ENCODE measurements at regions not wholly inside any gene's neighbourhood (a gene's known extent, or its start where the extent isn't known, plus 50 kb on each side); places are given as distances from the start of the nearest gene placed in this dataset.

DNA sequence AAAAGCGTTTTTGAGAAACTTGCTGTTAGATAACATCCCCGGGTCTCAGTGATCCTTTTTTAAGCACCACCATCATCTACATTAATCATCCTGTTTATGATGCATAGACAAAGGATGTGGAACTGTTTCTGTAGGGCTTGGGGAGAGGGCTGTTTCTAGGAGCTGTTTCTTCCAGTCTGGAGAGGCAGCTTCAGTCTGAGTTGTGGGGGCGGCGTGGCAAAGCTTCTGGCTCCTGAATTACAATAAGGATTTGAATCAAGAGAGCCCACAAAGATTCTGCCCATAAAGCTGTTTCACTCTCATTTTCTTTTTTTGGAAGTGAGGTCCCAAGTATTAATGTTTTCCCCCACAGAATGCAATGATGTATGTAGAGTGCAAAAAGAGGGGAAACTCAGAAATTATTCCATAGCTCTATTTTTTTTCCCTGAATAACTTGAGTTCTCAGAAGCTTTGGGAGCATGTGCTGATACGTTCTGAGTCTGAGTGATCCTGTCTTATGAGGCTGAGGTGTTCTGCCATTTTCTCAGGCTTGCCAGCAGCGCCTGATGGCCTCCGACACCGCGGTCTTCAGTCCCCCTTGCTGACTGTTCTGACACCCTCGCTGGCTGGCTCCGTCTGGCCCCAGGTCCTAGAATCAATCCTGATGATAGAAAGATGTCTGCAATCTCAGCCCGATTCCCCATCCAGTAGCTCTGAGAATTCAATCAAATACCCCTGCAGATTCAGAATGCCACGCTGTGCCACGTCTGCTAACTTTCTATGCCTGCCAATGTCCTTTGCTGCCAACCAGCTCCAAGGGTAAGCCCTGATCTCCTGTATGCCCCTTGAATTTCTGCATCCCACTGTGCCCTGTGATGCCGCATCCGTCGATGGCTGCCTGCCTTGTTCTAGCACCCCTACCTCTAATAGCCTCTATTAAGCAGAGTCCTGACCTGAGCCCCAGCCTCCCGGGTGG, 92.4 kb upstream of the AKT3 start:
- H3K27me3 Mint-ChIP-seq: peaks cover 57% of the 10 kb centered on the region
- no peak overlapping the region for H3K4me3 Mint-ChIP-seq
- no peaks in the 10 kb centered on the region for H3K36me3 Mint-ChIP-seq (ENCODE audit: insufficient read depth)
- ATAC-seq (replicated peaks; ENCODE audit: extremely low read depth, poor library complexity, severe bottlenecking) (no peak), DNase-seq (ENCODE audit: low spot score in 2 of 2) (no peak)
- H3K4me1 Mint-ChIP-seq: no peaks in the 10 kb centered on the region
- H3K27ac Mint-ChIP-seq (ENCODE audit: low read depth): no peak overlapping the region
- H3K9me3 Mint-ChIP-seq: no peaks in the 10 kb centered on the region

DNA sequence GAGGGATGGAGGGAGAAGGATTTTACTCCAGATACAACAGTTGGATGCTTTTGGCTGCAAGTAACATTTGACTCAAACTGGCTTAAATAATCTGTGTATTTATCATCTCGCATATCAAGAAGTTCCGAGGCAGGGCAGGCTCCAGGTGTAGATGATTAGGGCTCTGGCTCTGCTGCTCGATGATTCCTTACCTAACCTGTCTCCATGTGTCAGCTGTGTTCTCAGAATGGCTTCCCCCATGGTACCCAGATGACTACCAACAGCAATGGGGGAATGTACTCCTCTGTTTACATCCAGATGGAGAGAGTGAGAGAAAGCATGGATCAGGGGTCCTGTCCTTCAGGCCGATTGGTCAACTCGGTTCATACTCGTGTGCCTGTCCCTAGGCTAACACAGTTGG, 90.4 kb upstream of the AKT3 start:
- Mint-ChIP-seq H3K36me3 (ENCODE audit: insufficient read depth) (no peaks in the 10 kb centered on the region), H3K4me3 (no peak overlapping the region), H3K27ac (ENCODE audit: low read depth) (no peak overlapping the region), H3K27me3 (peaks cover 76% of the 10 kb centered on the region), H3K4me1 (no peaks in the 10 kb centered on the region), H3K9me3 (no peaks in the 10 kb centered on the region)
- DNase-seq (ENCODE audit: low spot score in 2 of 2): no peak
- no peak for ATAC-seq (replicated peaks; ENCODE audit: extremely low read depth, poor library complexity, severe bottlenecking)

DNA sequence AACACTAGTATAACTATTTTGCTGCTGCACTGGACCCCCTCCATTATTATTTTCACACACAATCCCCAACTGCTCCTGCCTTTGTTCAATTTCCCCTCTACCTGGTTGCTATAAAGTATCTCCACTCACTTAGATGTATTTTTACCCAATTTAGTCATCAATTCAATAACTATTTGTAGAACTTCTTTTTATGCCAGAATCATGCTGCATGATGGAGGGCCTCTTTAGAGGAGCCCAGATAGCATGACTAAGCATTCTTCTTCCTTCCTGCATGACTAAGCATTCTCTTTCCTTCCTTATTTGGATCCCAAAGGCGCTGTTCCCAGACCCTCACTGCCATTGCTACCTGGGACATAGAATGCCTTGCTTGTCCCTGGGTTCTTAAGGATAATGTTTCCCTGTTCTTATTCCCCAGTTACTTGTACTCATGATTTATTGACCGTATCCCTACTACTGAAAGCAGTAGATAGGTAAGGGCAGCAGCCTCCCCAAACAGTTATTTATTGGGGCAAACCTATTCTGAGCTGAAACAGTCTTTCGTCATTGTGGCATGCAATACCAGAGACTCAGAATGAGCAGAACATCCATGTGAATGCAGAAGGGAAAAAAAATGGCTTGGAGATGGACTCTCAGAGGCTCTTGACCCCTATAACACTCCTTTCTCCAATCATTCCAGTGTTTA, 89.3 kb upstream of the AKT3 start:
- Mint-ChIP-seq H3K27ac (ENCODE audit: low read depth) (no peak overlapping the region), H3K4me3 (no peak overlapping the region), H3K27me3 (peaks cover 82% of the 10 kb centered on the region), H3K36me3 (ENCODE audit: insufficient read depth) (no peaks in the 10 kb centered on the region), H3K9me3 (no peaks in the 10 kb centered on the region), H3K4me1 (no peaks in the 10 kb centered on the region)
- DNase-seq (ENCODE audit: low spot score in 2 of 2) (no peak), ATAC-seq (replicated peaks; ENCODE audit: extremely low read depth, poor library complexity, severe bottlenecking) (no peak)

DNA sequence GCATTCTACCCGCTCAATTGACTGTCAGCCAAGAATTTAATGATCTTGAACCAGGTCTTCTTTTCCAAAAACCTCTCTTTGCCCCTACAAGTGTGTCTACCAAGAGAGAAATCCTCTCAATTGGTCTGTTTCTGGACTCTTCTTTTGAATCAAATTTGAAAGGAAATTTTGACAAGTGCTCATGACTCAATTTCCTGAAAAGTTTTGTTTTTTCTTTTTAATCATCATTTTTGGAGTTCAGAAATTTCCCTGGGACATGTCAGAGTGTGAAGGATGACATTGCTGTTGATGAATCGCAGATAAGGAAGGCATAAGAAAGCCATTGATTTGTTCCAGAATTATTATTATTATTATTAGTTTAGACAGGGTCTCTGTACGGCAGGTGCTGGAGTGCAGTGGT, 88.2 kb upstream of the AKT3 start:
- no peak for ATAC-seq (replicated peaks; ENCODE audit: extremely low read depth, poor library complexity, severe bottlenecking)
- no peaks in the 10 kb centered on the region for H3K36me3 Mint-ChIP-seq (ENCODE audit: insufficient read depth)
- H3K4me3 Mint-ChIP-seq: no peak overlapping the region
- no peaks in the 10 kb centered on the region for H3K4me1 Mint-ChIP-seq
- H3K27me3 Mint-ChIP-seq: peaks cover 79% of the 10 kb centered on the region
- no peak overlapping the region for H3K27ac Mint-ChIP-seq (ENCODE audit: low read depth)
- H3K9me3 Mint-ChIP-seq: no peaks in the 10 kb centered on the region
- DNase-seq (ENCODE audit: low spot score in 2 of 2): no peak

DNA sequence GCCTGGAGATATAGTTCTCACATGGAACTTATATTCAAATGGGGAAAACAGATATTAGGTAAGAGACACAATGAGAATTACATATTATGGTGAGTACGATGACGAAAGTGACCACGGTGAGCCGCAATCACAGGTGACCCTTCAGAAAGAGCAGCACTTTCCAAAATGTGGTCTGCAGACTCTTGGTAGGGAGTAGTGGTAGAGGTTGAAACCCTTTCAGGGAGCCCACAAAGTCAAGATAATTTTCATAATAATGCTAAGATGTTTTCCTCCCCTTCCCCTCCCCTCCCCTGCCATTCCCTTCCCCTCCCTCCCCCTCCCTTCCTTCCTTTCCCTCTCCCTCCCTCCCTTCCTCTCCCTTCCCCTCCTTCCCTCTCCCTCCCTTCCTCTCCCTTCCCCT, 83.5 kb upstream of the AKT3 start:
- Mint-ChIP-seq H3K27me3 (peaks cover 61% of the 10 kb centered on the region), H3K4me3 (no peak overlapping the region), H3K36me3 (ENCODE audit: insufficient read depth) (no peaks in the 10 kb centered on the region), H3K27ac (ENCODE audit: low read depth) (no peak overlapping the region), H3K9me3 (no peaks in the 10 kb centered on the region), H3K4me1 (no peaks in the 10 kb centered on the region)
- ATAC-seq (replicated peaks; ENCODE audit: extremely low read depth, poor library complexity, severe bottlenecking) (no peak), DNase-seq (ENCODE audit: low spot score in 2 of 2) (no peak)

DNA sequence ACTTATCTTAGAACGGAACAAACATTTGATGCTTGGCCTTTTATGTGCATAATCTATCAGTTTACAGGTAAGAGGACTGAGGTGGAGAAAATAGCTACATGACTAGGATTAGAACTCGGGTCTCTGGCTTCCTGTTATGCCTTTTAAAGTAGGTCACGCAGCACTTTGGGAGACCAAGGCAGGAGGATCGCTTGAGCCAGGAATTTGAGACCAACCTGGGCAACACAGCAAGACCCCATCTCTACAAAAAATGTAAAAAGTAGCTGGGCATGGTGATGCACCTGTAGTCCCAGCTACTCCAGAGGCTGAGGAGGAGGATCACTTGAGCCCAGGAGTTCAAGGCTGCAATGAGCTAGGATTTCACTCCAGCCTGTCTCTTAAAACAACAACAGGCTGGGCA, 81.9 kb upstream of the AKT3 start:
- no peaks in the 10 kb centered on the region for H3K4me1 Mint-ChIP-seq
- no peaks in the 10 kb centered on the region for H3K9me3 Mint-ChIP-seq
- no peak overlapping the region for H3K4me3 Mint-ChIP-seq
- no peak for ATAC-seq (replicated peaks; ENCODE audit: extremely low read depth, poor library complexity, severe bottlenecking)
- no peak for DNase-seq (ENCODE audit: low spot score in 2 of 2)
- H3K27ac Mint-ChIP-seq (ENCODE audit: low read depth): no peak overlapping the region
- no peaks in the 10 kb centered on the region for H3K36me3 Mint-ChIP-seq (ENCODE audit: insufficient read depth)
- peaks cover 47% of the 10 kb centered on the region for H3K27me3 Mint-ChIP-seq

DNA sequence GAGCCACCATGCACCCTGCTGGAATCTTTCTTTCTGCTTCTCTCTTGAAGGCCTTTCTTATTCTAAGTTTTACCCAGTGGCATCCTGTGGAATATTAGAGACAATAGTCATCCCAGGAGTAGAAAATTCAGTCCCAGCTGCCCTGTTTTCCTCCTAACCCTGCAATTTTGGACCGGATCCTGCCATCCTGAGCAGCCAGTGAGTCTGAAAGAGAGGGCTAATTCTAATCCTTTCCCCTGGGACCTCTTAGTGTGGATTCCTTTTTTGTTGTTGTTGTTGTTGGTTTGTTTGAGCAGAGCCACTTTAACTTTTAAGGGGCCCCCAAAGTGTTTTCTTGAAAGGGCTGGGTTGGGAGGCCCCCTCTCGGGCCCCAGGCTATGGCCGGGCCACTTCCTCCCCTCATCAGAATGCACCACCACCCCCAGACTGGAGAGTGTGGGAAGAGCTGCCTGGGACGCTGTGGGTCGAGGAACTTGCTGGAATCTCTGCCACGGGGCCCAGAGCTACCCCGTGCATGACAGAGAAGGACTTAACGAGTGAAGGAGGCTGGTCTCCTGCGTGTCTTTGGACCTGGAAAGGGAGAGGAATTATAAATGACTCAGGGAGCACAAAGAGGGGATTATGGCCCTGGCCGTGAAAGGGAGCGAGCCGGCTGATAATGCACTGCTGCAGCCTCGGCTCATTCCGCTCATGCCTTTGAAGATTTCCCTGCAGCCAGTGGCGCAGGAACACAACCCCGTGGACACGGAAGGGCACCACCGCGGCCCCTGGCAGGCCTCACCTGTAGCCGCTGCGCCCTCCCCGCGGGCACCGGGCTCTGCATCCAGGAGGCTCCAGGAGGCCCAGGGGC, 81.0 kb upstream of the AKT3 start:
- ATAC-seq (replicated peaks; ENCODE audit: extremely low read depth, poor library complexity, severe bottlenecking) (no peak), DNase-seq (ENCODE audit: low spot score in 2 of 2) (no peak)
- Mint-ChIP-seq H3K27me3 (peaks cover 38% of the 10 kb centered on the region), H3K36me3 (ENCODE audit: insufficient read depth) (no peaks in the 10 kb centered on the region), H3K4me1 (no peaks in the 10 kb centered on the region), H3K4me3 (no peak overlapping the region), H3K27ac (ENCODE audit: low read depth) (no peak overlapping the region), H3K9me3 (no peaks in the 10 kb centered on the region)

DNA sequence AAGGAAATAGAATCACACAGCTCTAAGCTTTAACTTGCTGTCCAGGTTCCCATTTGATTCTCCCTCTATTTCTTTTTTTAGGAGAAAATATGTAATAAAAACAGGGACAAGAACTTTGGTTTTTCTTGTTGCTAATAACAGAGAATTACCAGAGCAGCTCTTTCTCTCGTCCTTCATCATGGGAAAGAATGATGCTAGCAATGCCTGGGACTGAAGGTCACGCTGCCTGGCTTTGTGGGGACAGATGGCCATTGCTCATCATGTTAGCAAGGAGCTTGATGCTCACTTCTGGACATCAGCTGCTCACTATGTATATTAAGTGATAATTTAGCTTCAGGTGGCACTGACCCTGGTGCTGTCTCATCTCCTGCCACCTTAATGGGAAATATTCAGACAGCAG, 77.3 kb upstream of the AKT3 start:
- H3K4me3 Mint-ChIP-seq: no peak overlapping the region
- H3K36me3 Mint-ChIP-seq (ENCODE audit: insufficient read depth): no peaks in the 10 kb centered on the region
- peaks cover 49% of the 10 kb centered on the region for H3K27me3 Mint-ChIP-seq
- DNase-seq (ENCODE audit: low spot score in 2 of 2) (no peak), ATAC-seq (replicated peaks; ENCODE audit: extremely low read depth, poor library complexity, severe bottlenecking) (no peak)
- H3K4me1 Mint-ChIP-seq: no peaks in the 10 kb centered on the region
- no peak overlapping the region for H3K27ac Mint-ChIP-seq (ENCODE audit: low read depth)
- no peaks in the 10 kb centered on the region for H3K9me3 Mint-ChIP-seq

DNA sequence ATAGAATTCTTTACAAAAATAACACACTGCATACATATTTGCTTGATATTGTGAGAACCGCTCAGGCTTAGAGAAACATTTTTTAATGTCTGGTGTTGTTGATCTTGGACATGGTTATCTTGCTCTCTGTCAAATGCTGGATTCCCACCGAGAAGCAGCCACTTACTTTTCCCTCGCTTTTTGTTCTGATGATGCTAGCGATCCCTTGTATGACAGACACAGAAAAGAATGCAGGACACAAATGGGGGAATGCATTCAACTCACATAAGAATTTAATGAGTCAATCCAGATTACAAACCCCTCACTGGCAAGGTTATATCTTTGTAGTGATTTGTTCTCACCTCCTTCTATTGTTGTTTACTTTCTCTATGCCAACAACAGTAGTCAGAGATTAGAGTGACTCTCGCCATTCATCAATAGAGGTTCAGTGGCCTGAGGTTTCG, 76.8 kb upstream of the AKT3 start:
- Mint-ChIP-seq H3K4me3 (no peak overlapping the region), H3K27ac (ENCODE audit: low read depth) (no peak overlapping the region), H3K4me1 (no peaks in the 10 kb centered on the region), H3K27me3 (peaks cover 53% of the 10 kb centered on the region), H3K9me3 (no peaks in the 10 kb centered on the region), H3K36me3 (ENCODE audit: insufficient read depth) (no peaks in the 10 kb centered on the region)
- no peak for DNase-seq (ENCODE audit: low spot score in 2 of 2)
- no peak for ATAC-seq (replicated peaks; ENCODE audit: extremely low read depth, poor library complexity, severe bottlenecking)

DNA sequence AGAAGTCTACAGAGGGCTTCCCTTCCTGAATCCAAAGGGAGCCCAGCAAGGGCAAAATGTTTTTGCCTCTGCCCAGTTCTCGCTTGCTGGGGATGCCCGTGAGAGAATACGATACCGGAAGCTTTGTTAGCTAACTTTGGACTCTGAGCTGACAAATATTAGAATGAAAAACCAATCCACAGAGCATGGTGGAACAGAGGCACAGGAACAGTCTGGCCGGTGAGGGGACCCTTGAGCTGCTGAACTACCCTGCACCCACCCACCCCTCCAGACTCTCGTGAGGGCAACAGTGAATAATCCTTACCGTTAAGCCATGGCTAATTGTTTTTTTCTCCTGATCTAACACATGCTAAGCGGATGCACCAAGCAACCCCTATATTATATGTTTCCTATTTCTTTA, 76.3 kb upstream of the AKT3 start:
- Mint-ChIP-seq H3K4me1 (no peaks in the 10 kb centered on the region), H3K9me3 (no peaks in the 10 kb centered on the region), H3K27me3 (peaks cover 53% of the 10 kb centered on the region), H3K36me3 (ENCODE audit: insufficient read depth) (no peaks in the 10 kb centered on the region), H3K4me3 (no peak overlapping the region), H3K27ac (ENCODE audit: low read depth) (no peak overlapping the region)
- ATAC-seq (replicated peaks; ENCODE audit: extremely low read depth, poor library complexity, severe bottlenecking) (no peak), DNase-seq (ENCODE audit: low spot score in 2 of 2) (no peak)

DNA sequence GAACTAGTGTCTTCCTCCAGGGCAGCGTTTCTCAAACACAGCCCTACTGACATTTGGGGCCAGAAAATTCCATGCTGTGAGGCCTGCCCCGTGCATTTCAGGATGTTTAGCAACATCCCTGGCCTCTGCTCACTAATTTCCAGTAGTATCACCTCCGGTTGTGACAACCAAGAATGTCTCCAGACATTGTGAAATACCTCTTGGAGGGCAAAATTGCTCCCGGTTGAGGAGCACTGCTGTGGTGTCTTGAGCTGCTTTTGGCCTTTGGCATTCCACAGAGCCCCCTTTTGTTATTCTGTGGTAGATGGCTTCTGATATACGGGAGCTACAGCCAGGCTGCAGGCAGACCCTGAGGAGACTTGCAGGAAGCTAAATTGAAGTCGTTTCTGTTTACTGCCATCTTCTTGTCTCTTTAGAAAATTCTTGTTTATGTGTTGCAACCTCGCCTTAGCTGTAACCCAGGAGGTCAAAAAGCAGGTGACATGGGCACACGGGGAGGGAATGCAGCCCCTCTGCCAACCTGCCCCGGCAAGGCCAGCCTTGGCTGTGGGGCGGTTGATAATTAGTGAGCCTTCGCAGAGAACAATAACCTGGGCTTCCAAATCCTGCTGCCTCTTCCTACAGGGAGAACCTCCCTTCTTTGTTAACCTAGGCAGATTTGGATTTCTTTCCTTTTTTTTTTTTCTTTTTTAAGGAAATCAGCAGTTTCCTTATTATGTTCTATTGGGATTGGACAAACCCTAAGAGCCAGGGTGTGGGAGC, 74.7 kb upstream of the AKT3 start:
- Mint-ChIP-seq H3K9me3 (no peaks in the 10 kb centered on the region), H3K27ac (ENCODE audit: low read depth) (no peak overlapping the region), H3K4me1 (no peaks in the 10 kb centered on the region), H3K27me3 (peaks cover 53% of the 10 kb centered on the region), H3K36me3 (ENCODE audit: insufficient read depth) (no peaks in the 10 kb centered on the region), H3K4me3 (no peak overlapping the region)
- ATAC-seq (replicated peaks; ENCODE audit: extremely low read depth, poor library complexity, severe bottlenecking) (no peak), DNase-seq (ENCODE audit: low spot score in 2 of 2) (no peak)

DNA sequence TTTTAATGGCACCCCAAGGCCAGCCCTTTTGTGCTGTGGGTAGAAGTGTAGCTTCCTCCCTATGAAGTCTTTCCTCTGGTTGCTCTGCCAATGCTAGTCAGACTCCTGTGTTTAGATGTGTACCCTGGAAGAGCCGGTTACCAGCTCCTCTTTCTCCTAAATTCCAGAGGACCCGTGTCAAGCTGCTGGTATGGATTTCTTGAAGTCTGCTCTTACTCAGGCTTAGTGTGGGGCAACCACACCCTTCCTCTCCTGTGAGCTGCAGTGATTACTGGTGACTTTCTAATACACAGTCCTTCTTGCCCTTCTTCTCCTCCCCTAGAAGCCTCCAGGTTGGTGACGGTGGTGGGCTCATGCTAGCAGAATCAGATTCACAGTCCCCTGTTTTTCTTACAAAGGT, 74.1 kb upstream of the AKT3 start:
- H3K36me3 Mint-ChIP-seq (ENCODE audit: insufficient read depth): no peaks in the 10 kb centered on the region
- DNase-seq (ENCODE audit: low spot score in 2 of 2) (no peak), ATAC-seq (replicated peaks; ENCODE audit: extremely low read depth, poor library complexity, severe bottlenecking) (no peak)
- no peaks in the 10 kb centered on the region for H3K4me1 Mint-ChIP-seq
- no peak overlapping the region for H3K4me3 Mint-ChIP-seq
- peaks cover 53% of the 10 kb centered on the region for H3K27me3 Mint-ChIP-seq
- H3K27ac Mint-ChIP-seq (ENCODE audit: low read depth): no peak overlapping the region
- H3K9me3 Mint-ChIP-seq: no peaks in the 10 kb centered on the region
